ENCODE measurements at regions not wholly inside any gene's neighbourhood (a gene's known extent, or its start where the extent isn't known, plus 50 kb on each side); places are given as distances from the start of the nearest gene placed in this dataset.

DNA sequence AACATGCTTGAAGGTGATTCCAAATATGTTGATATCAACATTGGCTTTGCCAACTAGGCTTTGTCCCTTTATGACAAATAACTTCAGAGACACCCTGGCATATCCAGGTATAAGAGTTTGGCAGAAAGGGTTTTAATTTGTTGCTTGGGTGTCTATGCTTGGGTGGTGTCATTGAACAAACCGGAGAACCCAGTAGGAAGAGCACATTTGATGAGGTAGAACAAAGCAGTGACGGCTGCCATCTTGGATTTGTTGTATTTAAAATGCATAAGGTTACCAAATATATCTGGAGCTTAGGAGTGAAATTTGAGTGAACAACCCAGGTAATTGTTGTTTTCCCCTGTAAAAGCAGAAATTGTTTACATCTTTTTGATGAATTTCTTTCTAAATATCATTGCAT lies 503.7 kb upstream of the JARID2 start:
- TF ChIP-seq GATA2 (IDR thresholded peaks at IDR 0.05; ENCODE audit: low read depth, low read length) (no peak), GATA3 (IDR thresholded peaks at IDR 0.05; ENCODE audit: low read depth, low read length) (no peak)
